ENCODE measurements at regions not wholly inside any gene's neighbourhood (a gene's known extent, or its start where the extent isn't known, plus 50 kb on each side); places are given as distances from the start of the nearest gene placed in this dataset. TPM values are rescaled to one million over a fixed set of nuclear protein-coding genes. Genes with fewer than 3 reads are reported as not detected.

Small RNA genes in the stretch of these regions (small RNA-seq; reads per million reads assigned to genes)
- gene RF00072 (ENCODE audit: low replicate concordance): not detected
